DOHH2 (cell line): ENCODE measurements at regions not wholly inside any gene's neighbourhood (a gene's known extent, or its start where the extent isn't known, plus 50 kb on each side); places are given as distances from the start of the nearest gene placed in this dataset.
"Not testable (repeated sequence)": the region's sequence is repeated elsewhere in the genome, so short reads cannot be mapped to it uniquely, and the experiment has no call there.

ENCODE experiments used
- H3F3A ChIP-seq: fragments of 200-600 bp; sonication (generic), shearing (Covaris generic); 2 replicates; pipeline ENCODE4 v1.6.0; 2016; ENCODE audit warnings: antibody characterized with exemption, mild to moderate bottlenecking; ENCODE audit not compliant: control insufficient read depth, insufficient read depth
- H3K27ac ChIP-seq: fragments of 200-600 bp; sonication (generic); 2 replicates; pipeline ENCODE4 v1.5.1; 2014; ENCODE audit warnings: low read depth, mild to moderate bottlenecking, low read length, moderate library complexity
- H3K27me3 ChIP-seq: fragments of 200-600 bp; sonication (generic); 2 replicates; pipeline ENCODE4 v1.6.1; 2014; ENCODE audit warnings: mild to moderate bottlenecking, low read length, mixed read lengths; ENCODE audit not compliant: control insufficient read depth
- H3K36me3 ChIP-seq: fragments of 200-600 bp; sonication (generic); 2 replicates; pipeline ENCODE4 v1.6.1; 2014; ENCODE audit warnings: mild to moderate bottlenecking, low read length, moderate library complexity, mixed read lengths; ENCODE audit not compliant: control insufficient read depth
- H3K4me1 ChIP-seq: fragments of 200-600 bp; sonication (generic); 2 replicates; pipeline ENCODE4 v1.6.1; 2014; ENCODE audit warnings: mild to moderate bottlenecking, low read length, mixed read lengths; ENCODE audit not compliant: control insufficient read depth
- H3K4me2 ChIP-seq: fragments of 200-600 bp; sonication (generic); 2 replicates; pipeline ENCODE4 v1.6.0; 2014; ENCODE audit warnings: mild to moderate bottlenecking, low read length, moderate library complexity
- H3K4me3 ChIP-seq: fragments of 200-600 bp; sonication (generic); 2 replicates; pipeline ENCODE4 v1.5.1; 2014; ENCODE audit warnings: mild to moderate bottlenecking, low read length, mixed read lengths
- H3K79me2 ChIP-seq: fragments of 200-600 bp; sonication (generic); 2 replicates; pipeline ENCODE4 v1.6.1; 2014; ENCODE audit warnings: mild to moderate bottlenecking, low read length, mixed read lengths; ENCODE audit not compliant: control insufficient read depth
- H3K9me2 ChIP-seq: fragments of 200-600 bp; sonication (generic); replicated peaks from 2 replicates; pipeline ENCODE4 v1.6.1; 2014; ENCODE audit warnings: mild to moderate bottlenecking, low read length, mixed read lengths; ENCODE audit not compliant: control insufficient read depth
- H3K9me3 ChIP-seq: fragments of 200-600 bp; sonication (generic); 2 replicates; pipeline ENCODE4 v1.6.1; 2014; ENCODE audit warnings: antibody characterized with exemption, low read length, mixed read lengths; ENCODE audit not compliant: control insufficient read depth, insufficient read depth
- H4K20me1 ChIP-seq: fragments of 200-600 bp; sonication (generic); 2 replicates; pipeline ENCODE4 v1.6.0; 2014; ENCODE audit warnings: low read depth, mild to moderate bottlenecking, antibody characterized with exemption, low read length, moderate library complexity; ENCODE audit not compliant: control insufficient read depth, insufficient read depth
- EZH2phosphoT487 ChIP-seq: fragments of 200-600 bp; sonication (generic); IDR thresholded peaks from 2 replicates; pipeline ENCODE4 v1.6.1; 2017; ENCODE audit warnings: borderline replicate concordance, mild to moderate bottlenecking, antibody characterized with exemption, low read length, moderate library complexity, mixed read lengths
- TF ChIP-seq, protein P1 (sequence below): fragments of 200-600 bp; sonication (generic); IDR thresholded peaks from one replicate; pipeline ENCODE4 v1.5.1; 2014; ENCODE audit warnings: antibody characterized with exemption, mild to moderate bottlenecking, low read depth, low read length; ENCODE audit not compliant: poor library complexity, severe bottlenecking

DNA sequence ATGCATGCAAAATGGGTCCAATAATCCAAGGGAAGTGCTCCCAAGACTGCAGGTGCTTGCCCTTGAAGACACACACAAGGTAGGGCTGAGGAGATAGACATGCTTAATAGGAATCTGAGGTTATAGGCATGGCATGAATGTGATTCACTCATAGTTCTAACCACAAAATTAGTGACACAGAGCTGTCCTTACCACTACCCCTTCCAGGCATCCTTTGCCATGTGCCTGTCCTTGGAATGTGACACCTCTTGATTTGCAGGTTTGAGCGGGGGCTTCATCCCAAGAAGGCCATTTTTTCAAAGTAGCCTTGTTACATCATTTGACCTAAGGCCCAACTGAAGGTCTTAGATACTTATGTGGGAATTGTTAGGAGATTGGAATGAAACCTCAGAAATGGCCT, 112.5 kb downstream of the CCNG2 start:
- Histone ChIP-seq H4K20me1 (no peaks in the 10 kb centered on the region), H3K9me3 (no peaks in the 10 kb centered on the region), H3K4me2 (no peak overlapping the region), H3F3A (no peaks in the 10 kb centered on the region), H3K79me2 (no peaks in the 10 kb centered on the region), H3K27ac (no peak overlapping the region), H3K4me3 (no peak overlapping the region), H3K27me3 (no peaks in the 10 kb centered on the region), H3K4me1 (no peaks in the 10 kb centered on the region), H3K36me3 (no peaks in the 10 kb centered on the region), H3K9me2 (no peaks in the 10 kb centered on the region)
- TF ChIP-seq EZH2phosphoT487: no peak
- TF ChIP-seq, protein P1, sequence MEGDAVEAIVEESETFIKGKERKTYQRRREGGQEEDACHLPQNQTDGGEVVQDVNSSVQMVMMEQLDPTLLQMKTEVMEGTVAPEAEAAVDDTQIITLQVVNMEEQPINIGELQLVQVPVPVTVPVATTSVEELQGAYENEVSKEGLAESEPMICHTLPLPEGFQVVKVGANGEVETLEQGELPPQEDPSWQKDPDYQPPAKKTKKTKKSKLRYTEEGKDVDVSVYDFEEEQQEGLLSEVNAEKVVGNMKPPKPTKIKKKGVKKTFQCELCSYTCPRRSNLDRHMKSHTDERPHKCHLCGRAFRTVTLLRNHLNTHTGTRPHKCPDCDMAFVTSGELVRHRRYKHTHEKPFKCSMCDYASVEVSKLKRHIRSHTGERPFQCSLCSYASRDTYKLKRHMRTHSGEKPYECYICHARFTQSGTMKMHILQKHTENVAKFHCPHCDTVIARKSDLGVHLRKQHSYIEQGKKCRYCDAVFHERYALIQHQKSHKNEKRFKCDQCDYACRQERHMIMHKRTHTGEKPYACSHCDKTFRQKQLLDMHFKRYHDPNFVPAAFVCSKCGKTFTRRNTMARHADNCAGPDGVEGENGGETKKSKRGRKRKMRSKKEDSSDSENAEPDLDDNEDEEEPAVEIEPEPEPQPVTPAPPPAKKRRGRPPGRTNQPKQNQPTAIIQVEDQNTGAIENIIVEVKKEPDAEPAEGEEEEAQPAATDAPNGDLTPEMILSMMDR: no peak

DNA sequence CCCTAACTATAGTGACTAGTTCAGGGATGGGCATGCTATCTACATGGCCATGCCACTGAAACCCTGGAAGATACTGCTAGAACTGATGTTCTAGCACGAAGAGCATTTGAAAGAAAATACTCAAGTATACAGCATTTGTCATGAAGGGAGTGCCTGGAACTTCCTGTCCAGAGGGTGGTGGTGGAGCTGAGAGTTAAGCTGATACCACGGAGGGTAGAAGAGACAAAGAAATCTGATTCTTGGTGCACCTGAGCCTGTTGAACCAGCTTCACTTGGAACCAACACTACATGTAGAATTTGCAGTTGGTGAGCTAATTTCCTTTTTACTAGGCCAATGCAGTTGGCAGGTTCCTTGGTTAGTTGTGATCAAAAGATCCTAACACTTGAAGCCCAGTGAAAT, 116.4 kb downstream of the CCNG2 start:
- Histone ChIP-seq H3K27ac (no peak overlapping the region), H3K36me3 (no peaks in the 10 kb centered on the region), H3K4me2 (no peak overlapping the region), H3K9me2 (no peaks in the 10 kb centered on the region), H3K4me3 (no peak overlapping the region), H3K4me1 (no peaks in the 10 kb centered on the region), H3K27me3 (no peaks in the 10 kb centered on the region), H3F3A (no peaks in the 10 kb centered on the region), H3K79me2 (no peaks in the 10 kb centered on the region), H4K20me1 (no peaks in the 10 kb centered on the region), H3K9me3 (no peaks in the 10 kb centered on the region)
- TF ChIP-seq, protein P1: no peak
- no peak for TF ChIP-seq EZH2phosphoT487

DNA sequence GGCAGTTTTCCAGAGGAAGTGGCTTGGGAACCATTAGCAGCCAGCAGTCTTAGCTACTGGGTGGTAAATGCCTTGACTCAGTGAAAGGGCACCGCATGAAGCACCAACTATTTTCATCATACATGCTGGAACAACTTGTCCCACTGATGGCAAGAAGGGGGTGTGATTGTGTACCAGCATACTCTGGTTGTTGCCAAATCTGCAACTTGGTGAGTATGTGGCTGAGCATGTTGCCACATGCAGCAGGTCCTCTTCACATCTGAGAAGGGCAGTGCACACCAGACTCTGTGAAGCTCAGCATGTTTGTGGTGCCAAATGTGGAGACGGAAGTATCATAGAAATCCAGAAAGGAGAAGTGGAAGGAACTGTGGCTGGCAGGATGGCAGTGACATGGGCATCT, 122.1 kb downstream of the CCNG2 start:
- not testable (repeated sequence) for H3F3A ChIP-seq, H3K4me1 ChIP-seq, H3K9me3 ChIP-seq, H3K79me2 ChIP-seq, H3K36me3 ChIP-seq, H3K4me2 ChIP-seq, H3K27me3 ChIP-seq, H3K27ac ChIP-seq, H3K9me2 ChIP-seq, H3K4me3 ChIP-seq, H4K20me1 ChIP-seq

DNA sequence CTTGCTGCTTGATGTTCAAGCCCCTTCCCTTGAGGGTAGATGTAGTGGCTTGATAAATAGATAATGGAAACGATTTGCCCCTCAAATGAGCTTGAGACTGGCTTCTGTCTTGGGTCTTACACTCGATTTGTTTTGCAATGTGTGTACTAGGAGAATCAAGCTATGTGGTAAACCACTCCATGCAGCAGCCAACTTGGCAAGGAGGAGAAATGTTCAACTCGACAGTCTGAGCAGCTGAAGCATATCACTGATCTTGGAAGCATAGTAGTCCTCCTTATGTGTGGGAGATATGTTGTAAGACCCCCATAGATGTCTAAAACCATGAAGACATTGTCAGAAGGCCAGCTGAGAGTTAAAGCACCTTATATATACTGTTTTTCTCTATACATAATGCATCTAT, 125.3 kb downstream of the CCNG2 start:
- Histone ChIP-seq H3K9me3 (no peaks in the 10 kb centered on the region), H3K4me3 (no peak overlapping the region), H3K4me2 (no peak overlapping the region), H3K9me2 (no peaks in the 10 kb centered on the region), H3F3A (no peaks in the 10 kb centered on the region), H3K36me3 (no peaks in the 10 kb centered on the region), H3K27me3 (0 out of 2 replicates have a peak, but pooled peaks cover 4% of the 10 kb centered on the region), H3K79me2 (no peaks in the 10 kb centered on the region), H3K27ac (no peak overlapping the region), H4K20me1 (no peaks in the 10 kb centered on the region), H3K4me1 (no peaks in the 10 kb centered on the region)
- TF ChIP-seq EZH2phosphoT487: no peak
- TF ChIP-seq, protein P1: no peak
